SU-DHL-6 (cell line): ENCODE measurements at regions not wholly inside any gene's neighbourhood (a gene's known extent, or its start where the extent isn't known, plus 50 kb on each side); places are given as distances from the start of the nearest gene placed in this dataset.

ENCODE experiments used
- H2AFZ ChIP-seq: fragments of 200-600 bp; sonication (generic); 2 replicates; pipeline ENCODE4 v1.6.1; 2014; ENCODE audit warnings: low read depth, mild to moderate bottlenecking, moderate library complexity, mixed read lengths, antibody characterized with exemption, low read length; ENCODE audit not compliant: severe bottlenecking
- H3F3A ChIP-seq: fragments of 200-600 bp; shearing (Covaris generic); 2 replicates; pipeline ENCODE4 v1.6.0; 2016; ENCODE audit warnings: antibody characterized with exemption, mild to moderate bottlenecking; ENCODE audit not compliant: insufficient read depth
- H3K27ac ChIP-seq: fragments of 200-600 bp; sonication (generic); 2 replicates; pipeline ENCODE4 v1.5.1; 2016; ENCODE audit warnings: low read depth, mild to moderate bottlenecking, low read length, moderate library complexity, mixed read lengths
- H3K27me3 ChIP-seq: fragments of 200-600 bp; sonication (generic), shearing (Covaris generic); 2 replicates; pipeline ENCODE4 v1.6.0; 2014; ENCODE audit warnings: mild to moderate bottlenecking, low read length
- H3K36me3 ChIP-seq: fragments of 200-600 bp; sonication (generic); 2 replicates; pipeline ENCODE4 v1.6.1; 2014; ENCODE audit warnings: mild to moderate bottlenecking, low read length, mixed read lengths
- H3K4me2 ChIP-seq: fragments of 300-600, 200-600 bp; shearing (Covaris generic), sonication (generic); 2 replicates; pipeline ENCODE4 v1.6.0; 2014; ENCODE audit warnings: low read length, low read depth, mild to moderate bottlenecking; ENCODE audit not compliant: poor library complexity, severe bottlenecking
- H3K4me3 ChIP-seq: fragments of 200-600 bp; sonication (generic); 2 replicates; pipeline ENCODE4 v1.5.1; 2014; ENCODE audit warnings: antibody characterized with exemption, low read length, mild to moderate bottlenecking, mixed read lengths; ENCODE audit not compliant: insufficient read depth, poor library complexity, severe bottlenecking
- H3K79me2 ChIP-seq: fragments of 200-600 bp; sonication (generic); 2 replicates; pipeline ENCODE4 v1.6.1; 2014; ENCODE audit warnings: mild to moderate bottlenecking, low read length, moderate library complexity; ENCODE audit not compliant: insufficient read depth
- H3K9ac ChIP-seq: fragments of 200-600 bp; sonication (generic); 2 replicates; pipeline ENCODE4 v1.7.0; 2014; ENCODE audit warnings: mild to moderate bottlenecking, low read length
- H3K9me2 ChIP-seq: fragments of 200-600 bp; sonication (generic); replicated peaks from 2 replicates; pipeline ENCODE4 v1.6.1; 2014; ENCODE audit warnings: low read length; ENCODE audit not compliant: insufficient read depth
- H3K9me3 ChIP-seq: fragments of 200-600 bp; sonication (generic); 2 replicates; pipeline ENCODE4 v1.6.1; 2014; ENCODE audit warnings: low read length, mixed read lengths; ENCODE audit not compliant: insufficient read depth
- H4K20me1 ChIP-seq: fragments of 200-600 bp; sonication (generic); 2 replicates; pipeline ENCODE4 v1.6.1; 2014; ENCODE audit warnings: low read depth, mild to moderate bottlenecking, antibody characterized with exemption, low read length, moderate library complexity, mixed read lengths
- CTCF ChIP-seq: fragments of 200-600 bp; sonication (generic); IDR thresholded peaks from one replicate; pipeline ENCODE4 v1.5.1; 2017; ENCODE audit warnings: antibody characterized with exemption, mild to moderate bottlenecking, low read length, moderate library complexity; ENCODE audit not compliant: insufficient read depth, poor library complexity, severe bottlenecking
- EZH2phosphoT487 ChIP-seq: fragments of 200-600 bp; sonication (generic), shearing (Covaris generic); conservative IDR thresholded peaks from 2 replicates; pipeline ENCODE4 v1.6.1; 2018; ENCODE audit warnings: mild to moderate bottlenecking, antibody characterized with exemption, low read length, moderate library complexity, mixed read lengths

- H3K9ac ChIP-seq: no peak overlapping the region
- TF ChIP-seq EZH2phosphoT487: no peak
- H3K79me2 ChIP-seq: no peaks in the 10 kb centered on the region
- no peak overlapping the region for H2AFZ ChIP-seq
- no peak overlapping the region for H3K4me2 ChIP-seq
- no peaks in the 10 kb centered on the region for H3K9me2 ChIP-seq
- H3F3A ChIP-seq: no peaks in the 10 kb centered on the region
- no peak overlapping the region for H3K27ac ChIP-seq
- H3K36me3 ChIP-seq: no peaks in the 10 kb centered on the region
- no peaks in the 10 kb centered on the region for H3K9me3 ChIP-seq
- no peaks in the 10 kb centered on the region for H3K27me3 ChIP-seq
- no peaks in the 10 kb centered on the region for H4K20me1 ChIP-seq
- no peak overlapping the region for H3K4me3 ChIP-seq
Measured at GRCh38 chr15:62647843-62648505, 394.6 kb upstream of the TPM1 start.

GRCh38 chr15:62648954-62649353, 393.6 kb upstream of the TPM1 start:
- Histone ChIP-seq H3K27ac (no peak overlapping the region), H3K36me3 (no peaks in the 10 kb centered on the region), H3K4me3 (no peak overlapping the region), H3K27me3 (no peaks in the 10 kb centered on the region), H3K4me2 (no peak overlapping the region), H3K9me2 (no peaks in the 10 kb centered on the region), H3K79me2 (no peaks in the 10 kb centered on the region), H2AFZ (no peak overlapping the region), H3K9me3 (no peaks in the 10 kb centered on the region), H3K9ac (no peak overlapping the region), H4K20me1 (no peaks in the 10 kb centered on the region), H3F3A (no peaks in the 10 kb centered on the region)
- TF ChIP-seq CTCF (peak; percentile 45), EZH2phosphoT487 (no peak)

GRCh38 chr15:62649793-62650420, 392.6 kb upstream of the TPM1 start:
- H2AFZ ChIP-seq: no peak overlapping the region
- H3K27ac ChIP-seq: no peak overlapping the region
- TF ChIP-seq EZH2phosphoT487: no peak
- no peak for TF ChIP-seq CTCF
- no peaks in the 10 kb centered on the region for H3K27me3 ChIP-seq
- no peaks in the 10 kb centered on the region for H3K9me3 ChIP-seq
- no peak overlapping the region for H3K9ac ChIP-seq
- H3K4me3 ChIP-seq: no peak overlapping the region
- H3K4me2 ChIP-seq: no peak overlapping the region
- H4K20me1 ChIP-seq: no peaks in the 10 kb centered on the region
- H3F3A ChIP-seq: no peaks in the 10 kb centered on the region
- no peaks in the 10 kb centered on the region for H3K79me2 ChIP-seq
- no peaks in the 10 kb centered on the region for H3K9me2 ChIP-seq
- no peaks in the 10 kb centered on the region for H3K36me3 ChIP-seq

- H3K36me3 ChIP-seq: no peaks in the 10 kb centered on the region
- H3K9me2 ChIP-seq: no peaks in the 10 kb centered on the region
- H2AFZ ChIP-seq: no peak overlapping the region
- H3K4me2 ChIP-seq: no peak overlapping the region
- no peaks in the 10 kb centered on the region for H3K27me3 ChIP-seq
- H3K9me3 ChIP-seq: no peaks in the 10 kb centered on the region
- no peaks in the 10 kb centered on the region for H3F3A ChIP-seq
- H4K20me1 ChIP-seq: no peaks in the 10 kb centered on the region
- H3K4me3 ChIP-seq: no peak overlapping the region
- no peak overlapping the region for H3K27ac ChIP-seq
- H3K79me2 ChIP-seq: no peaks in the 10 kb centered on the region
- TF ChIP-seq EZH2phosphoT487 (no peak), CTCF (no peak)
- no peak overlapping the region for H3K9ac ChIP-seq
Measured at GRCh38 chr15:62653122-62653521, 389.4 kb upstream of the TPM1 start.
